ENCODE measurements at regions not wholly inside any gene's neighbourhood (a gene's known extent, or its start where the extent isn't known, plus 50 kb on each side); places are given as distances from the start of the nearest gene placed in this dataset.

DNA sequence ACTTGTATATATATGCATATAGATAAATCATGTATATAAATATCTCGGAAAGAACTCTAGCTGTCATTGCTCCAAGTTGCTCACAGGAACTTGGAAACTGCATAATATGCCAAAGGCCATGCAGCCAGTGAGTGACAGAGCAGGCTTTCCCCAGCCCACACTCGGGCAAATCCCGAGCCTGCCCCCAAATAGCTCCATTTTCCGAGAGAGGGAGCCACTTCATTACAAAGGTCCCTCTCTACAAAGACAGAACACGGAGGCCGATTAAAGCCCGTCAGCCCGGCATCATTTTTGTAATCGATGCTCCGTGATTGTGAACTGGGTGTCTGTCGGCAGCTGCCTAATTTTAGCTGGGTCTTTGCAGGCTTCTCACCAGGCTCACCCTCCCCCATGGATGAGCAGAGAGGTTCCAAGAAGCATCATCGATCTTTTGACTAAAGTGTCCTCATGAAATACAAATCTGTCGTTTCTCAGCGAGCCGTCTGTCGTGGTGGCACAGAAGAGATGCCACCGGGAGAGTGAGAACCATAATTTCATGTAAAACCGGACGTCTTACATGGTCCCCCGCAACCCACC lies 663.9 kb downstream of the PTPRU start:
- Histone ChIP-seq H2AFZ (ENCODE audit: control insufficient read depth, low read length) (no peak overlapping the region), H3K9me3 (ENCODE audit: control insufficient read depth, low read depth, low read length) (no peaks in the 10 kb centered on the region), H3K4me1 (ENCODE audit: control insufficient read depth, extremely low read depth, insufficient read depth, low read length) (no peaks in the 10 kb centered on the region), H3K4me3 (ENCODE audit: control insufficient read depth in 2 of 3, extremely low read depth in 1 of 3, insufficient read depth in 2 of 3, low read depth in 1 of 3, low read length in 3 of 3) (no peak overlapping the region), H3K27me3 (ENCODE audit: control insufficient read depth, extremely low read depth, insufficient read depth, low read length) (peaks cover 19% of the 10 kb centered on the region), H3K27ac (ENCODE audit: control insufficient read depth, insufficient read depth, low read length) (no peak overlapping the region), H3K9me1 (ENCODE audit: control insufficient read depth, extremely low read depth, insufficient read depth, low read length) (no peaks in the 10 kb centered on the region), H3K4me2 (ENCODE audit: control insufficient read depth, extremely low read depth, insufficient read depth, low read depth, low read length) (no peak overlapping the region), H3K79me2 (ENCODE audit: control insufficient read depth, insufficient read depth, low read length) (no peaks in the 10 kb centered on the region), H3K9ac (ENCODE audit: control insufficient read depth, extremely low read depth, insufficient read depth, low read length) (no peak overlapping the region), H3K36me3 (ENCODE audit: control insufficient read depth in 2 of 2, extremely low read depth in 1 of 2, insufficient read depth in 2 of 2, low read length in 2 of 2) (no peaks in the 10 kb centered on the region), H4K20me1 (ENCODE audit: control insufficient read depth, extremely low read depth, insufficient read depth, low read length) (no peaks in the 10 kb centered on the region)
- dilution Hi-C loops (cut with MboI; ENCODE audit: extremely low pct_ligation_motif_present, low sequenced_read_pairs): no loop called here
- FAIRE-seq: no peak
- TF ChIP-seq EZH2 (IDR thresholded peaks at IDR 0.05; ENCODE audit: low read length): no peak
- TF ChIP-seq, protein P1, sequence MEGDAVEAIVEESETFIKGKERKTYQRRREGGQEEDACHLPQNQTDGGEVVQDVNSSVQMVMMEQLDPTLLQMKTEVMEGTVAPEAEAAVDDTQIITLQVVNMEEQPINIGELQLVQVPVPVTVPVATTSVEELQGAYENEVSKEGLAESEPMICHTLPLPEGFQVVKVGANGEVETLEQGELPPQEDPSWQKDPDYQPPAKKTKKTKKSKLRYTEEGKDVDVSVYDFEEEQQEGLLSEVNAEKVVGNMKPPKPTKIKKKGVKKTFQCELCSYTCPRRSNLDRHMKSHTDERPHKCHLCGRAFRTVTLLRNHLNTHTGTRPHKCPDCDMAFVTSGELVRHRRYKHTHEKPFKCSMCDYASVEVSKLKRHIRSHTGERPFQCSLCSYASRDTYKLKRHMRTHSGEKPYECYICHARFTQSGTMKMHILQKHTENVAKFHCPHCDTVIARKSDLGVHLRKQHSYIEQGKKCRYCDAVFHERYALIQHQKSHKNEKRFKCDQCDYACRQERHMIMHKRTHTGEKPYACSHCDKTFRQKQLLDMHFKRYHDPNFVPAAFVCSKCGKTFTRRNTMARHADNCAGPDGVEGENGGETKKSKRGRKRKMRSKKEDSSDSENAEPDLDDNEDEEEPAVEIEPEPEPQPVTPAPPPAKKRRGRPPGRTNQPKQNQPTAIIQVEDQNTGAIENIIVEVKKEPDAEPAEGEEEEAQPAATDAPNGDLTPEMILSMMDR (optimal IDR thresholded peaks at IDR 0.05 in 1 of 3, IDR thresholded peaks at IDR 0.05 in 1 of 3, conservative IDR thresholded peaks at IDR 0.05 in 1 of 3; ENCODE audit: extremely low read depth in 1 of 3, insufficient read depth in 2 of 3, low read length in 3 of 3): no peak
- no peak for DNase-seq (ENCODE audit: low read depth, low spot score)

DNA sequence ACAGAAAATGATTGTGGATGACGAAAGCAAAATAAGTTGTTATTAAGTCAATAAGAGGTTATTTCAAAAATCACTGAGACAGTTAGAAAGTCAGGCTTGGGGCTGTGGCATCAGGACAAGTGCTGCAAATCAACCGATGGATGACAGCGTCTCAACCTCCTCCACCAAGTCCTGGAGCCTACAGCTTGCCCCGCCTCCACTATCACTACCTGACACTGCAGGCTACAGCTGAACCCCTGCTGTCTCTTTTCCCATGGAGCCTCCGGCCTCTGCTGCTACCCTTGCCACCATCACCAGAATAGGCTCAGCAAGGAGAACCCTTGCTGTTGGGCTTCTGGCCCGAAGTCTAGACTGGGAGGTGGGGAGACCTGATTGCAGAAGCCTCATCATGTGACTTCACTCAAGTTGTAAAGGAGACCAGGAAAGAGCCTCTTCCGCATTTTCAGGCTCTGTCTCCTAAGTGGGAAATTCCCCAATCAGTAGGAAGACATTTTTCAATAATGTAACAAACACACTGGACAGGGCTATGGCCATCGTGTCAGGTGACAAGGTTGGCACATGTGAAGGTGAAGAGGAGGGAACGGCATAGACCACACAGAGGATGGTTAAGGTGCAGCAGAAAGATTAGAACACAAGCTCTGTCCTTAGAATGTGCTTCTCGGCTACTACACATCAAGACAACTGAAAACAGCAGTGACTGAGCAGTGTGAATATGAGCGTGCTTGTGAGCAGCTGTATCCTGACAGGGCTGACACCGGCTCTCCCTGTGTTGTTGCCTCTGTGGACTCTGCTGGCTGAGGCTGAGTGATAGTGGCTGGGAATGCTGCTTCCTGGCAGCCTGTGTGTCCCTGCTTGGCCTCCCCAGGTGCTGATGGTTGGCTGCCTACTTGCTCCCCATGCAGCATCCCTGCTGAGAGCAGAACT lies 660.7 kb downstream of the PTPRU start:
- no peak for DNase-seq (ENCODE audit: low read depth, low spot score)
- no peak overlapping the region for H3K27ac ChIP-seq (ENCODE audit: control insufficient read depth, insufficient read depth, low read length)
- H3K79me2 ChIP-seq (ENCODE audit: control insufficient read depth, insufficient read depth, low read length): no peaks in the 10 kb centered on the region
- no peak for FAIRE-seq
- TF ChIP-seq, protein P1 (optimal IDR thresholded peaks at IDR 0.05 in 1 of 3, IDR thresholded peaks at IDR 0.05 in 1 of 3, conservative IDR thresholded peaks at IDR 0.05 in 1 of 3; ENCODE audit: extremely low read depth in 1 of 3, insufficient read depth in 2 of 3, low read length in 3 of 3): no peak
- no peak for TF ChIP-seq EZH2 (IDR thresholded peaks at IDR 0.05; ENCODE audit: low read length)
- no peaks in the 10 kb centered on the region for H3K4me1 ChIP-seq (ENCODE audit: control insufficient read depth, extremely low read depth, insufficient read depth, low read length)
- no peaks in the 10 kb centered on the region for H3K9me1 ChIP-seq (ENCODE audit: control insufficient read depth, extremely low read depth, insufficient read depth, low read length)
- peaks cover 24% of the 10 kb centered on the region for H3K27me3 ChIP-seq (ENCODE audit: control insufficient read depth, extremely low read depth, insufficient read depth, low read length)
- H3K9me3 ChIP-seq (ENCODE audit: control insufficient read depth, low read depth, low read length): no peaks in the 10 kb centered on the region
- dilution Hi-C loops (cut with MboI; ENCODE audit: extremely low pct_ligation_motif_present, low sequenced_read_pairs): no loop called here
- no peak overlapping the region for H3K4me3 ChIP-seq (ENCODE audit: control insufficient read depth in 2 of 3, extremely low read depth in 1 of 3, insufficient read depth in 2 of 3, low read depth in 1 of 3, low read length in 3 of 3)
- no peak overlapping the region for H2AFZ ChIP-seq (ENCODE audit: control insufficient read depth, low read length)
- no peaks in the 10 kb centered on the region for H3K36me3 ChIP-seq (ENCODE audit: control insufficient read depth in 2 of 2, extremely low read depth in 1 of 2, insufficient read depth in 2 of 2, low read length in 2 of 2)
- H4K20me1 ChIP-seq (ENCODE audit: control insufficient read depth, extremely low read depth, insufficient read depth, low read length): no peaks in the 10 kb centered on the region
- H3K4me2 ChIP-seq (ENCODE audit: control insufficient read depth, extremely low read depth, insufficient read depth, low read depth, low read length): no peak overlapping the region
- no peak overlapping the region for H3K9ac ChIP-seq (ENCODE audit: control insufficient read depth, extremely low read depth, insufficient read depth, low read length)

All from keratinocyte (primary cell).